ENCODE measurements at regions not wholly inside any gene's neighbourhood (a gene's known extent, or its start where the extent isn't known, plus 50 kb on each side); places are given as distances from the start of the nearest gene placed in this dataset.

GRCh38 chr3:27653803-27654558, 68.1 kb downstream of the EOMES start:
- TF ChIP-seq CTCF (IDR thresholded peaks at IDR 0.05; ENCODE audit: insufficient read depth, low read length, poor library complexity, severe bottlenecking): no peak
- no peak for TF ChIP-seq EZH2phosphoT487 (conservative IDR thresholded peaks at IDR 0.05; ENCODE audit: low read length)

Measured in SU-DHL-6 (cell line).